ENCODE measurements at regions not wholly inside any gene's neighbourhood (a gene's known extent, or its start where the extent isn't known, plus 50 kb on each side); places are given as distances from the start of the nearest gene placed in this dataset.

DNA sequence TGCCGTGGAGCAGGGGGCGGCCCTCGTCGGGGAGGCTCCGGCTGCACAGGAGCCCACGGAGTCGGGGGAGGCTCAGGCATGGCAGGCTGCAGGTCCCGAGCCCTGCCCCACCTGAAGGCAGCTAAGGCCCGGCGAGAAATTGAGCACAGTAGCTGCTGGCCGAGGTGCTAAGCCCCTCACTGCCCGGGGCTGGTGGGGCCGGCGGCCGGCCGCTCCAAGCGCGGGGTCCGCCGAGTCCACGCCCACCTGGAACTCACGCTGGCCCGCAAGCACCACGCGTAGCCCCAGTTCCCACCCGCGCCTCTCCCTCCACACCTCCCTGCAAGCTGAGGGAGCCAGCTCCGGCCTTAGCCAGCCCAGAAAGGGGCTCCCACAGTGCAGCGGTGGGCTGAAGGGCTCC is 589.4 kb downstream of the PPP4R3C start:
- TF ChIP-seq, protein P1, sequence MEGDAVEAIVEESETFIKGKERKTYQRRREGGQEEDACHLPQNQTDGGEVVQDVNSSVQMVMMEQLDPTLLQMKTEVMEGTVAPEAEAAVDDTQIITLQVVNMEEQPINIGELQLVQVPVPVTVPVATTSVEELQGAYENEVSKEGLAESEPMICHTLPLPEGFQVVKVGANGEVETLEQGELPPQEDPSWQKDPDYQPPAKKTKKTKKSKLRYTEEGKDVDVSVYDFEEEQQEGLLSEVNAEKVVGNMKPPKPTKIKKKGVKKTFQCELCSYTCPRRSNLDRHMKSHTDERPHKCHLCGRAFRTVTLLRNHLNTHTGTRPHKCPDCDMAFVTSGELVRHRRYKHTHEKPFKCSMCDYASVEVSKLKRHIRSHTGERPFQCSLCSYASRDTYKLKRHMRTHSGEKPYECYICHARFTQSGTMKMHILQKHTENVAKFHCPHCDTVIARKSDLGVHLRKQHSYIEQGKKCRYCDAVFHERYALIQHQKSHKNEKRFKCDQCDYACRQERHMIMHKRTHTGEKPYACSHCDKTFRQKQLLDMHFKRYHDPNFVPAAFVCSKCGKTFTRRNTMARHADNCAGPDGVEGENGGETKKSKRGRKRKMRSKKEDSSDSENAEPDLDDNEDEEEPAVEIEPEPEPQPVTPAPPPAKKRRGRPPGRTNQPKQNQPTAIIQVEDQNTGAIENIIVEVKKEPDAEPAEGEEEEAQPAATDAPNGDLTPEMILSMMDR (IDR thresholded peaks at IDR 0.05; ENCODE audit: low read depth, low read length, poor library complexity, severe bottlenecking): no peak
- no peak for TF ChIP-seq EZH2phosphoT487 (IDR thresholded peaks at IDR 0.05; ENCODE audit: borderline replicate concordance, low read length)
